ENCODE measurements at regions not wholly inside any gene's neighbourhood (a gene's known extent, or its start where the extent isn't known, plus 50 kb on each side); places are given as distances from the start of the nearest gene placed in this dataset.

GRCh38 chr16:85488414-85488813, 124.7 kb upstream of the GSE1 start:
- no peak for TF ChIP-seq POLR2AphosphoS5 (IDR thresholded peaks at IDR 0.05; ENCODE audit: low read depth, low read length)
- no peak for TF ChIP-seq REST (IDR thresholded peaks at IDR 0.05; ENCODE audit: insufficient read depth in 1 of 2, low read depth in 2 of 2, low read length in 1 of 2)
- ChIA-PET POLR2A (interaction anchor here (0.6 kb wide), 1 partner anchor 174 kb away, joined by 3 read pairs; no protein-coding TSS in a partner anchor), CTCF (no interaction called here)
- intact Hi-C loops (cut with micrococcal nuclease; ENCODE audit: unreplicated experiment) (no loop called here), in situ Hi-C loops (cut with HindIII; ENCODE audit: low pct_unique_long_range_greater_than_20kb, low sequenced_read_pairs) (no loop called here)
- Histone ChIP-seq H3K36me3 (ENCODE audit: control insufficient read depth, insufficient read depth, low read length) (no peaks in the 10 kb centered on the region), H3K9me3 (ENCODE audit: control insufficient read depth, insufficient read depth, low read depth, low read length) (no peaks in the 10 kb centered on the region), H3K4me3 (ENCODE audit: low read depth in 2 of 2, low read length in 2 of 2) (no peak overlapping the region), H3K27ac (ENCODE audit: low read length) (no peak overlapping the region; the same call in 1 of the 2 replicates), H3K27me3 (ENCODE audit: control insufficient read depth, insufficient read depth, low read length) (no peaks in the 10 kb centered on the region), H3K4me1 (ENCODE audit: control insufficient read depth, insufficient read depth, low read length) (peaks cover 4% of the 10 kb centered on the region)
- DNase-seq (ENCODE audit: low read depth, low spot score) = no peak
- no TSS peak for BruUV-seq (replicated peaks)
- no peak for ATAC-seq

GRCh38 chr16:85490407-85491057, 122.6 kb upstream of the GSE1 start:
- ChIA-PET CTCF (interaction anchor here (0.8 kb wide), 1 partner anchor 27 kb away, joined by 6 read pairs; no protein-coding TSS in a partner anchor), POLR2A (interaction anchor here (0.7 kb wide), 1 partner anchor 9 kb away, joined by 3 read pairs; no protein-coding TSS in a partner anchor)
- Histone ChIP-seq H3K4me3 (ENCODE audit: low read depth in 2 of 2, low read length in 2 of 2) (no peak overlapping the region), H3K36me3 (ENCODE audit: control insufficient read depth, insufficient read depth, low read length) (no peaks in the 10 kb centered on the region), H3K4me1 (ENCODE audit: control insufficient read depth, insufficient read depth, low read length) (peaks cover 4% of the 10 kb centered on the region), H3K9me3 (ENCODE audit: control insufficient read depth, insufficient read depth, low read depth, low read length) (no peaks in the 10 kb centered on the region), H3K27ac (ENCODE audit: low read length) (no peak overlapping the region), H3K27me3 (ENCODE audit: control insufficient read depth, insufficient read depth, low read length) (no peaks in the 10 kb centered on the region)
- in situ Hi-C loops (cut with HindIII; ENCODE audit: low pct_unique_long_range_greater_than_20kb, low sequenced_read_pairs) (no loop called here), intact Hi-C loops (cut with micrococcal nuclease; ENCODE audit: unreplicated experiment) (no loop called here)
- DNase-seq (ENCODE audit: low read depth, low spot score) (no peak), ATAC-seq (no peak)
- no TSS peak for BruUV-seq (replicated peaks)
- TF ChIP-seq POLR2AphosphoS5 (IDR thresholded peaks at IDR 0.05; ENCODE audit: low read depth, low read length) = no peak
- TF ChIP-seq SIN3A (IDR thresholded peaks at IDR 0.05; ENCODE audit: borderline replicate concordance, insufficient read depth, low read depth, low read length) = no peak
- TF ChIP-seq REST (IDR thresholded peaks at IDR 0.05; ENCODE audit: insufficient read depth in 1 of 2, low read depth in 2 of 2, low read length in 1 of 2) = no peak
- TF ChIP-seq, protein P1, sequence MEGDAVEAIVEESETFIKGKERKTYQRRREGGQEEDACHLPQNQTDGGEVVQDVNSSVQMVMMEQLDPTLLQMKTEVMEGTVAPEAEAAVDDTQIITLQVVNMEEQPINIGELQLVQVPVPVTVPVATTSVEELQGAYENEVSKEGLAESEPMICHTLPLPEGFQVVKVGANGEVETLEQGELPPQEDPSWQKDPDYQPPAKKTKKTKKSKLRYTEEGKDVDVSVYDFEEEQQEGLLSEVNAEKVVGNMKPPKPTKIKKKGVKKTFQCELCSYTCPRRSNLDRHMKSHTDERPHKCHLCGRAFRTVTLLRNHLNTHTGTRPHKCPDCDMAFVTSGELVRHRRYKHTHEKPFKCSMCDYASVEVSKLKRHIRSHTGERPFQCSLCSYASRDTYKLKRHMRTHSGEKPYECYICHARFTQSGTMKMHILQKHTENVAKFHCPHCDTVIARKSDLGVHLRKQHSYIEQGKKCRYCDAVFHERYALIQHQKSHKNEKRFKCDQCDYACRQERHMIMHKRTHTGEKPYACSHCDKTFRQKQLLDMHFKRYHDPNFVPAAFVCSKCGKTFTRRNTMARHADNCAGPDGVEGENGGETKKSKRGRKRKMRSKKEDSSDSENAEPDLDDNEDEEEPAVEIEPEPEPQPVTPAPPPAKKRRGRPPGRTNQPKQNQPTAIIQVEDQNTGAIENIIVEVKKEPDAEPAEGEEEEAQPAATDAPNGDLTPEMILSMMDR (IDR thresholded peaks at IDR 0.05) = no peak
- no peak for TF ChIP-seq TCF7L2 (IDR thresholded peaks at IDR 0.05; ENCODE audit: low read depth, low read length)
